ENCODE measurements at regions not wholly inside any gene's neighbourhood (a gene's known extent, or its start where the extent isn't known, plus 50 kb on each side); places are given as distances from the start of the nearest gene placed in this dataset.
A peak's percentile ranks its signal among the peaks of the same experiment; 100 is the strongest.

DNA sequence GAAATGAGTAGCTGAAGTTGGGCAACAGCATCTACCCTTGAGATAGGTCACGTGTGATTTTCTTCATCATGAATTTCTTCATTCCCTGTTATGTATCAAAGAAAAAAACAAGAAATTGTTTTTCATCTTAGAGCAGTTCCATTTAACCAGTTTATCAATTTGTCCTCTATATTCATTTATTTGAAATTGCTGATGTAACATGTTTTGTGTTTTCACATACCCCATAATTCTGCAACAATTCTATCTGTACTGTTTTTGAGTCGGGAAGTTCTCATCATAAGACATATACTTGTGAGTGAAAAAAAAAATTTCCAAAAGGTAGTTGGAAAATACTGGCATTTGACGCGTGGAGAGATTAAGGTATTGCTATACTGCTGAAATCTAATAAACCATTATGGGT is 422.6 kb upstream of the REG3G start:
- DNase-seq: no peak

DNA sequence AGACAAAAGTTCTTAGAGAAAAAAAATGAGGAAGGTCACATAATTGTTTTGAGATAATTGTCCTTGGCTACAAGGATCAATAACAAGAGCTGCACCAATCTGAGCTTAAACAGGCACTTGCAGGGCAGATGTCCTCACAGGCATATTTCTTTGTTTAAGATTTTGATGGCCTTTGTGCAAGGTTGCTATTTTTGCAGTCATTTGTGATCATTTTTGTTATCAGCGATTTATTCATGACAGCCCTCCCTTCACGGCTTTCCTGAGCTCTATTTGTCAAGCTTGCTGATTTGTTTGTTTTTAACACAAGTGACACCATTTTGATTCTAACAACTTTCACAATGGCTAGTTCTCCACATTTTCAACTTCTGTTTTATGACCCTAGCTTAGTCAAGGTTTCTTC is 418.6 kb upstream of the REG3G start:
- no peak for DNase-seq

DNA sequence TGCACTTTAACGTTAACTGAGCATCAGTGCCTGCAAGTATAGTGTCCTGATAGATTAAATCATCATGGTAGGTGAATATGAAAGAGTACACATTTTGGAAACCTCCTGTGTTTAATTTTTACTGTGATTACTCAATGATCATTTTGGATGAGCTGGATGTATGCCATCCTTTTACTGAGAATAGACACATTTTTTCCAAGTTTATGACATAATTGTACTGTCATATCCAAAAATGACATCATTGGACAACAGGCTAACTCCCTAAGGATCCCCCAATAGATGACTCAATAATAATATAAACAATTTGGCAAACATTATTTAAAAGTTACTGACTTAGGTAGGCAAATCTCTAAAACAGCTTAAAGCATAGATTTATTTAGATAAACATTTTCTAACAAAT is 410.8 kb upstream of the REG3G start:
- DNase-seq: peak; percentile 12

DNA sequence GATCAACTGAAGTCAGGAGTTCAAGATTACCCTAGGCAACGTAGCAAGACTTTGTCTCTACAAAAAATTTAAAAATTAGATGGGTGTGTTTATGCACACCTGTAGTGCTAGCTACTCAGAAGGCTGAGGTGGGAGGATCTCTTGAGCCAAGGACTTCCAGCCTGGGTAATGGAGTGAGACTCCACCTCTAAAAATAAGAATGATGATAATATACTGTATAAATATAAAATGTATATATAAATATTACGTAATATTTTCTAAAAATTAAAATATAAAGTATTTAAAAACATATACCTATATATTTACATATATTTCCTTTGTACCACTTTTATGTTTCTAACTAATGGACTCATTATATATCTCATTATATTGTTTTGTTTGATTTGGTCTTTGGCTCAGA is 409.5 kb upstream of the REG3G start:
- no peak for DNase-seq

DNA sequence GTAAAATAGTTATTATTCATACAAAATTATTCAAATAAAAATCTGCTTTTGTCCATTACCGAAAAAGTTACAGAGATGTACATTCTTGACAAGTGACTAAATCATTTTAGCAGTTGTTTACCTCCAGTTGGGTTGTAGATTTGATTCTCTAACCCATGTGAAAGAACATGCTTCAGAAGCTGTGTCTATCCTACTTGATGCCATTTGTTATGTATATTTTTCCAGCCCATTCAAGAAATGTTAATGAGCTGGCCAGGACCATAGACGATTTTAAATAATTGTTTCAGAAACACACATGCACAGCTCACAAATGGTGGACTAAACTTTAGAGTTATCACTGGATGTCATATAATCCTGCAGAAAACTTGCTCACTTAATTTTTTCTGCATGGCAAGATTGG is 391.1 kb upstream of the REG3G start:
- no peak for DNase-seq

DNA sequence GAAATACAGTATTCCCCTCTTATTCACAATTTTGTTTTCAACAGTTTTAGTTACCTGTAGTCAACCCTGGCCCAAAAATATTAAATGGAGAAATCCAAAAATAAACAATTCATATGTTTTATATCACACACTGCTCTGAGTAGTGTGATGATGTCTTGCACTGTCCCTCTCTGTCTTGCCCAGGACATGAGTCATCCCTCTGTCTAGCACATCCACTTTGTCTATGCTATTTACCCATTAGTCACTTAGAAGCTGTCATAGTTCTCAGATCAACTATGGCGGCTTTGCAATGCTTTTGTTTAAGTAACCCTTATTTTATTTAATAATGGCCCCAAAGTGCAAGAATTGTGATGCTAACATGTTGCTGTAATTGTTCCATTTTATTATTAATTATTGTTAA is 380.6 kb upstream of the REG3G start:
- no peak for DNase-seq

DNA sequence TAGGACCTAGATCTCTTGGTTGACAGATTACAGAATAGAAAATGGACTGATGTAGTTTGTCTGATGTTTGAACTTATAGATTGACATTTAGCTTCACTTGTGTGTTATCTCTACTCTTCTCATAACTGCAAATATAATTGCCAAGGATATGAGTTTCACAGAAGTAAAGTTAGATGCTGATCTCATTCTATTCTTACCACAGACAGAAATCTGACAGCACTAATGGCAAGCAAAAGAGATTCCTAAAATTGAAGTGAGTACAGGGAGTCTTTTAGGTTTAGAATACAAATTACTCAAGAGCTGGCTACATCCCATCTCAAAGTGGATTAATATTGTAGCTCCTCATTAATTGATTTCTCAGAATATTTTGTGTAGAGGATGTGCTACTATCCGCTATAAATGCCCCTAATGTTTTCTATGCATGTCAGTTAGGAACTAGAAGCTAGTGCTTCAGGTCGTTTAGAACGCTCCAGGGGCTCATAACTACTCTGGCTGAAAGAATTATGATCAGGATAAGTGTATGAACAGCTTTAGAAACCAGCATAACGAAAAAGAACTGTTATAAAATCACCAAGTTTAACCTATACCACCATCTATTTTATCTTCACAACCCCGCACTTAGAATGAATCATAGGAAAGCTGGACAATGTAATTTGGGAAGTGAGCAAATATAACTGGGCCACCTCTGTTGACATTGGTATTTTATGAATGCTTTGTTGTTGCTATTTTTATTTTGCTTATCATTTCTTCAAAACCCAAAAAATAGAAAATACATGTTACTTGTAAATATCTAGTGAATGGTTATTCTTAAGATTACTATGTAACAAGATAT is 378.8 kb upstream of the REG3G start:
- no peak for DNase-seq

DNA sequence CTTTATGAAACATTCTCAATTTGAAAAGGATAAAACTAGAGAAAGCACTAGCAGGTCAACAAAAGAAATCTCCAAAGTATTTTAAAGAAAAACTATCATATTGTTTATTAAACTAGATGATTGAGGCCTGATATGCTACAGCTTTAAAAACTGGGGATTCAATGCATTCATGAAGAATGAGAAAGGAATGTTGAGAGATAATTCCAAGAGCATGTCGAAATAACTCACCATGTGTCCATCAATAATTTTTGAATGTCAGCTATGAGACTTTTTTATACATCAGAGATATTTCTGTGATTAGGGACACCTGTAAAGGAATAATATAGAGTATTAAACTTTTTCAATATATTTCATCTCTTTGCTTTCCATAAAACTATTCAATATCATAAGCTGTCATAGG is 376.9 kb upstream of the REG3G start:
- no peak for DNase-seq

DNA sequence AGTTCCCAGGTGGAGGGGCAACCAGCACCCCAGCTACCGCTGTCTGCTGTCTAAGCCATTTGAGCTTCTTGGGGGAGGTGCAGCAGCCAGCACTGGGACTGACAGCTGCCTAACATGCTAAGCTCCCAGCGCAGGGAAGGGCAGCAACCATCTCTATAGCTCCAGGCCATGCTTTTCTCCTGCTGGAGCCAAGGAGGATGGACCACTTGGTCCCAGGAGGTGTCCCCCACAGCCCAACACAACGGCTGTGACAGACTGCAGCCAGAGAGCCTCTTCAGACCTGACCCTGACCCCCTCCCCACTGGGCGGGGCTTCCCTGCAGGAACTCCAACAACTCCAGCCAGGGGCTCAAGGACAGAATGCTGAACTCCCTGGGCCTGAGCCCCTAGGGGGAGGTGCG is 370.6 kb upstream of the REG3G start:
- DNase-seq: no peak

DNA sequence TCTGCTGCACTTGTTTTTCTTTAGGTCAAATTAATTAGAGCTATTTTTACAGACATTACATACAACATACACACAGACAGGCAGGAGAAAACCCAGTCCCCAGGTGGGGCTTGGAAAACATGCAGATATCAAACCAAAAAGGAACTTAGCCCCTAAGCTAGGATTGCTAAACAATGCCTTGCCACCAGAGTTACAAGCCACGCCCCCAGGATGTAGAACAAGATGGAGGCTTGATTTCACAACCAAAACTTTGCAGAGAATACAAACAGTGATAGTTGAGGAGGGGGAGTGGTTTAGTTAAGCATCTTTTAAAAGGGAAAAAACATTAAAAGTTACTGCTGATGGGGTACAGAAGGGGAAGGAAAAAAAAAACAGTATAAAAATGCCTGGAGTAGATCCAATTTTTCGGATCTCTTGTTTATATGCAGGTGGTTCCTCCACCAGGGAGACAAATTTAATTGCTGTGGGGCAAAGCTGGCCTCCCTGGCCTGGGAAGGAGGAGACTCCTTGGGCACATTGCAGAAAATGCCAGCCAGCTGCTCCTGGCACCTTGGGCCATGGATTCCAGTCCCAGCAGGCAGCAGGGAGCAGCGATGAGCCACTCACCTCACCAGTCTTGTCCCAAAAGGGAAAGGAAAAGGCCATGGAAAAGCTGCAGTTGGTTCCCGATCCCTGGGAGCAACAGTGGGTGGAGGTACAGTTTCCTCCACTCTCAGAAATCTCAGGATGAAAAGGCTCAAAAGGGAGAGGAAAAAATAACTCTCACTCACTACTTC is 348.4 kb upstream of the REG3G start:
- DNase-seq: no peak

DNA sequence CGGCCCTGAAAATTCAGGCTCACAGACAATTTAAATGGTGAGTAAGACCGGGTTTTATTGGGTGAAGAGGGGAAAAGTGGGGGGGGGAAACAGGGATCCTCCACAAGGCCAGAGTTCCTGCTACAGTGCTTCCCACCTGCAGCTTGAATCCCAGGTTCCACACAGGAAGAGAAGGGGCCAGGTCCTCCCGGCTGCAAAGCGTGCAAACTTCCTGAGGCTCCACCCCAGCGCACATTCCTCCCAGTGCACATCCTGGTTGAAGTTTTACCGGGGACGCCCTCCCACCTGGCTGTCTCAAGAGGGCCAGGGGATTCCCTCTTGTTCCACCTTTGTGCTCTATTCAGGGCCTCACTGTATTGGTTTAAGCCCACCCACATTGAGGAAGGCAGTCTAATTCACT is 347.7 kb upstream of the REG3G start:
- no peak for DNase-seq

DNA sequence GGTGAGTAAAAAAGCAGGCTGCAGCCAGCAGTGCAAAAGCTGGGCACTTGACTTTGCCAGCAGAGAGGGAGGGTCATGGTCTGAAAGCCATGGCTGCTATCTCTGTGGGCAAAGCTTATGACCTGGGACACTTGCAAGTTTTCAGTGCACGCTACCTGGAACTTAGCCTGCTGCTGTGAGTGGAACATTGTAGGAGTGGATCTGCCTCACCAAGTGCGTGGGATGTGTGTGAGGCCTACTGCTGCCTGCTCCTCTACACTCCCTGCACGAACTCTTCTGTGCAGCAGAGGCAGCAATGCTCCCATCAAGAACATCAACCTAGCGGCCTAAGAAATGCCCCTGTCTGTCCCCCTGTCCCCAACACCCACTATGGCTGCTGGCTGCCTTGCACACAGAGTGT is 344.1 kb upstream of the REG3G start:
- no peak for DNase-seq

DNA sequence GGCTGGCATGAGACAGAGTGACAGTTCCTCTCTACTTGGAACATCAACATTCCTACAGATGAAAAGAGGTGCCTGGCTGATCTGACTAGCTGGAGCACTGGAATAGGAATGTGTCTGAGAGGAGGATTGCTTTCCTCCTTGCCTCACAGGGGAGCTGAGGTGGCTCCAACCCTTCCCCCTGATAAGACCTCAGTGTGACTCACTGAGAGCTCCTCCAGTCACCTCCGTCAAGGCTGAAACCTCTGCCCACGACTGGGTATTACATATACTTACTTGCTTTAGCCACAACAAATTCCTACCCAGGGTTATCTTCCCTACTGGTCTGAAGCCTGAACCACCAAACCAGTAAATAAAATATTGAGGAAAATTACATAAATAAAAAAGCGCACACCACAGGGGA is 342.7 kb upstream of the REG3G start:
- DNase-seq: no peak

DNA sequence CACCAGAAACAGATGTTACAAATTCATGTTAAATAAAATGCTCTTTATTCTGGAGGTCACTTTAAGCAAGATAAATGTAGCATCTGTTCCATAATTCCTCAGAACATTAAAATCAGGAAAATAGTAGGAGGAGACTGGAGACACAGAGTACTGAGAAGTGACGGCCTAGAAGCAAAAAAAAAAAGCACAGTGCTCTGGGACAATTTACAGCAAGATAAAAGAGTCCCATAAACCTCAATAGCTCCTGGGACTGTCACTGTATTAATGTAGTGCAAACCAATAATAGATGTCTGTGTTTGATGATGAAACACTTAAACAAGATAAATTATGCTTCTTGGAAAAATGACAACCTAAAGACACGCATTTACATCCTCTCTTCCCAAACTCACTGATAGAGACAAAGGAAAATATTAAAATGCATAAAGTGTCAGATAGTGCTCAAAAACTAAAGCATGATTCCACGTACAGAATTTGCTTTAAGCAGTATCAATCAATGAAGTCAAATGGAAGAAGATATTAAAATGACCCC is 338.8 kb upstream of the REG3G start:
- DNase-seq: no peak

DNA sequence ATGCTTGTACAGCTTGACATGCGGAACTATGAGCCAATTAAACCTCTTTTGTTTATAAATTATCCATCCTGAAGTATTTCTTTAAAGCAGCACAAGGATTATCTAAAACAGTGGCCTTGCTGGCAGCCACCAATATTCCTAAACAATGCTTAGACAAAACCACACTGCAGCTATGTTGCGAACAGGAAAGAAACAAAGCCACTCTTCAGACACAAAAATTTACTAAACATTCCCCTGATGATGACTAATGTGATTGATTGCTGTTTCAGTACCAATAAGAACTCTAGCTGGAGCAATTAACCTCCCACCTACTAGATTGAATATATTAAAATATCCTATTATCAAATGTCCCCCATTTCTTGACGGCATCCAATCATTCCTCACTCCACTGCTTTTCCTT is 325.8 kb upstream of the REG3G start:
- DNase-seq: no peak

DNA sequence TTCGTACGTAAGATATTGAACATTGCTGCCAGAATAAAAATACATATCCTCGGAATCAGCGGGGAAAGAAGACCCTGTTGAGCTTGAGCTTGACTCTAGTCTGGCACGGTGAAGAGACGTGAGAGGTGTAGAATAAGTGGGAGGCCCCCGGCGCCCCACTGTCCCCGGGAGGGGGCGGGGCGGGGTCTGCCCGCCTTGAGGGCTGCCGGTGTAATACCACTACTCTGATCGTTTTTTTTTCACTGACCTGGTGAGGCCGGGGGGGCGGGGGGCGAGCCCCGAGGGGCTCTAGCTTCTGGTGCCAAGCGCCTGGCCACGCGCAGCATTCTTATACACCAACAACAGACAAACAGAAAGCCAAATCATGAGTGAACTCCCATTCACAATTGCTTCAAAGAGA is 324.0 kb upstream of the REG3G start:
- DNase-seq: no peak

DNA sequence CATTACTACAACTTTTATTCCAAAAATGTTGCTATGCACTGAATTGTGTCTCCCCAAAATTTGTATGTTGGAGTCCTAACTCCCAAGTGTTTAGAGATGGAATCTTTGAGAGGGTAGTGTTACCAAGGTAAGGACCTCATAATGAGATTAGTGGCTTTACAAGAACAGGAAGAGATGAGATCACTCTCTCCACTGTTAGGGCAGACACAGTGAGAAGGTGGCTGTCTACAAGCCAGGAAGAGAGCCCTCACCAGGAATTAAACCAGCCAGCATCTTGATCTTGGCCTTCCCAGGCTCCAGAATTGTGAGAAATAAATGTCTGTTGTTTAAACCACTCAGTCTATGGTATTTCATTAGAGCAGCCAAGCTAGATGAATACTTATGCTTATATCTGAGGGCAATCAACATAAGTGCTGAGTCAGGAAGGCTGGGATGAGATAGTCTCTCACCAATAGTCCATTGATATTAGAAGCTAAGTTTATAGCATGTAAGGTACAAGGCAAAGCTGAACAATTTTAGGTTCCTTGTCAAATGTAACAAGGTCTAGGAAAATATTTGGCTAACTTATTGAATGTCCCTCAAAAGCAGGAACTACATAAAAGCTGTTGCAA is 317.6 kb upstream of the REG3G start:
- DNase-seq: no peak

DNA sequence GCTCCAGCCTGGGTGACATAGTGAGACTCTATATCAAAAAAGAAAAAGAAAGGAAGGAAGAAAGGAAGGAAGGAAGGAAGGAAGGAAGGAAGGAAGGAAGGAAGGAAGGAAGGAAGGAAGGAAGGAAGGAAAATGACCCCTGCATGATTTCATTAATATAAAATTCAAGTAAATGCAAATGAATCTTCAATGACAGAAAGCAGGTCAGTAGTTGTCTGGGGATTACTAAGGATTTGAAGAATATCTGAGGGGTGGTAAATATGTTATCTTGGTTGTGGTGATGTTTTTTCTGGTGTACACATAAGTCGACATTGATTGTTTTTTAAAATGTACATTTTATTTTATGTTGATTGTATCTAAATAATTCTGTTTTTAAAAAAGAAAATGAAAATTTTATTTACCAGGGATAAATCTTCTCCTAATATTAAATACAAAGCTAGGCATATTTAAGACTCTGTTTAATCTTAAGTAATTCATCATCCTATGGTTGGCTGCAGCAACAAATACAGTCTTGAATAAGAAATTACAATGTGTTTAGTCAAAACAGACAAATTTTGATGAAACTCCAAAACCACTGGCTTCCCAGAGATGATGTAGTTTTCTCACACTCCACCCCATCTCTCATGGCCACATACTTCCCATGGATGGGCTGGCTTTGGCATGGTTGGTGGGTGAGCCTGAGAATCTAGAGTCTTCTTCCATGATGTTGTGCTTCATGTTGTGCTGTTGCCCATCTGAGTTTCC is 314.7 kb upstream of the REG3G start:
- DNase-seq: no peak

DNA sequence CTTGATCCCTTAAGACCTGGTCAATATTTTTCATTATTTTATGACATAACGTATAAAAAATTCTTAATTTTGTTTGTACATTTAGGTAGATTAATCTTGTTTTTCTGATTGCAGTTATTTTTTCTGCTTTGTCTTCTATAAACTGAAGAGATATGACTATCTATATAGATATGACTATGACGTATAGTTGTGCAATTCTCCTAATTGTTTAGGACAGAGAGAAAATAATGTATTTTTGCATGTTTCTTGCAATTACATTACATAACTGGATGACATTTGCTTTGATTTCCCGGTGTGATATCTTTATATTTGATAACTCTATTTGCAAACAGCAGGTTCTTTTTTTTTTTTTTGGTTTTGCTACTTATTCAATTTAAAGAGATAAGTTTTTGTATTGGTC is 310.2 kb upstream of the REG3G start:
- no peak for DNase-seq

DNA sequence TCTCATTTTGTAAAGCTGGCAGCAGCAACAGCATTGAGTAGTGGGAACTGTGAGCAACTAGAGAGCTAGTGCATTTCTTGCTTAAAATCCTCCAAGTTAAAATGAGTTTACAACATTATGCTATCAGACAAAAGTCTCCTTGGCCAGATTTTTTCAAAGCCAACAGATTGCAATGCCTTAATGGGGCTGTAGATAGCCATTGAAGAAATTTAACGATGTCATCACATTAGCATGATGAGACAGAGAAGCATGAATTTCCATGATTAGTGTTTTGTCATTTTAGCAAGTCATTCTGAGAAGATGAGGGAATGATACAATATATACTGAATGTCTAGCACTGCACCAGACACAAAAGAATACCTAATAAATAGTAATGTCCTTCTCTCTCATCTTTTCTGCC is 307.5 kb upstream of the REG3G start:
- DNase-seq: no peak

DNA sequence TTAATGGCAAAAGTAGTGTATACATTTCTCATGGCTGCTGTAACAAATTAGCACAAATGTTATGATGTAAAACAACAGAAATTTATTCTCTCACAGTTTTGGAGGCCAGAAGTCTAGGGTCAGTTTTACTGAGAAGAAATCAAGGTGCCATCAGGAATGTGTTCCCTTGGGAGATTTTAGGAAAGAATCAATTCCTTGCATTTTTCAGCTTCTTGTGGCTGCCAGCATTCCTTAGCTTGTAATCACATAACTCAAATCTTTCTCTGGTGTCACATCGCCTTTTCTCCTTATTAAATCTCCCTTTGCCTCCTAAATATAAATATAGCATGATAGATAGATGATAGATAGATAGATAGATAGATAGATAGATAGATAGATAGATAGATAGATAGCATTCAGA is 307.0 kb upstream of the REG3G start:
- DNase-seq: no peak

DNA sequence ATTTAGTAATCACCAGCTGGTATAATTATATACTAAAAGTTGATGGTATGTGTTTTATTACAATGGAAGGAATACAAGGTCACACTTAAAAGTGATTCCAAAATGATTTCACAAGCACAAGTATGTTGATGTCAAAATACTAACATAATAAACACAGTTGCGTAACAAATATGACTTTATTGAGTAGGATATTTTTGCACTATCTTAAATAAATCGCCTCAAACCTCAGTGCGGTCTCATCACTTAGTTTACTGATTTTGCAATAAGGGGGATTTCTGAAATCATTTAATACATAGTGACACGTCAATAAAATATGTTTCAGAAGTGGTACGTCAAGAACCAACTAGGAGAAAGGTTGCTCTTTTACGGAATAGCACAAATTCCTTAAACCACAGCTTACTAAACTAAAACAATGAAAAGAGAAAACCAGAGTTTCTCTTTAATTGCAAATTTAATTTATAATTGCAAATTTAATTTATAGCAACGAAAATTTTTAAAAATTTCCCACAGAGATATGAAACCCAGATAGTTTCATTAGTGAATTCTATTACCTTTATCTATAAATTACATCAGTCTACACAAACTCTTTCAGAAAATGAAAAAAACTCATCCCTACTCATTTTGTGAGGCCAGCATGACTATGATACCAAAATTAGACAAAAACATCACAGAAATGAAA is 304.0 kb upstream of the REG3G start:
- no peak for DNase-seq

Measured in tongue (tissue), 1 donor.